HepG2 (cell line): ENCODE measurements at regions not wholly inside any gene's neighbourhood (a gene's known extent, or its start where the extent isn't known, plus 50 kb on each side); places are given as distances from the start of the nearest gene placed in this dataset.

Experiments used
- ATAC-seq: fragments of 200-7000 bp; cut with Tn5 transposase; 3 replicates; pipeline ENCODE4 v1.9.1; 2020; ENCODE audit warnings: mild to moderate bottlenecking, moderate library complexity
- BruUV-seq: library from RNA; stranded (reverse); fragments of 400-500 nt; replicated peaks from 2 replicates; lab custom pipeline; 2021; lab: Mats Ljungman, UMichigan
- CTCF ChIA-PET: fragments of 300-600 bp; formaldehyde crosslinking; extraction: SDS; loops from one replicate; lab custom pipeline; 2021; ENCODE audit warnings: low total read pairs, inconsistent platforms, low intra/inter-chr PET ratio; lab: Yijun Ruan, JAX
- POLR2A ChIA-PET: fragments of 350-600 bp; sonication (Branson Sonifier 250); formaldehyde crosslinking; loops from one replicate; lab custom pipeline; 2020; ENCODE audit warnings: antibody characterized with exemption, inconsistent platforms; lab: Yijun Ruan, JAX
- DNase-seq: peaks from one replicate; pipeline ENCODE4 v3.0.0-alpha.2; 2015; ENCODE audit warnings: low spot score
- FAIRE-seq: peaks from 3 replicates; lab custom pipeline; 2011; peaks lifted over from hg19 to GRCh38; lab: Jason Lieb, UNC
- H2AFZ ChIP-seq: one replicate; pipeline ENCODE4 v1.6.1; 2011; ENCODE audit warnings: low read length, inconsistent platforms
- H3K27ac ChIP-seq: fragments of 300-600 bp; 3 replicates; pipeline ENCODE4 v1.8.0; 2011; ENCODE audit warnings: mixed run types, mild to moderate bottlenecking, mixed read lengths, low read length, inconsistent platforms; ENCODE audit not compliant: insufficient read depth; ENCODE audit errors: extremely low read length
- H3K27me3 ChIP-seq, 2 experiments: fragments of 200-600 bp in 1 of 2; 2 replicates in 1 of 2; 3 replicates in 1 of 2; pipeline versions ENCODE4 v1.6.0 to v1.8.0; 2011; ENCODE audit warnings: low read length in 2 of 2, mild to moderate bottlenecking in 2 of 2, moderate library complexity in 2 of 2, inconsistent platforms in 1 of 2; ENCODE audit not compliant: insufficient read depth in 2 of 2, control insufficient read depth in 1 of 2
- H3K36me3 ChIP-seq, 2 experiments: fragments of 200-600 bp in 1 of 2; replicated peaks in 1 of 2; 2 replicates in 1 of 2; 3 replicates in 1 of 2; pipeline versions ENCODE4 v1.5.1 to v1.8.0; 2011; ENCODE audit warnings: low read length in 2 of 2, inconsistent platforms in 1 of 2; ENCODE audit not compliant: insufficient read depth in 2 of 2, control insufficient read depth in 1 of 2
- H3K4me1 ChIP-seq: 2 replicates; pipeline ENCODE4 v1.5.1; 2012; ENCODE audit warnings: low read length, inconsistent platforms; ENCODE audit not compliant: insufficient read depth
- H3K4me2 ChIP-seq: 2 replicates; pipeline ENCODE4 v1.6.0; 2011; ENCODE audit warnings: low read depth, low read length, inconsistent platforms
- H3K4me3 ChIP-seq, 3 experiments: fragments of 200-600 bp in 1 of 3; sonication (generic), shearing (Covaris generic) in 1 of 3; replicated peaks in 1 of 3; 2 replicates each; pipeline ENCODE4 v1.5.1; 2011 to 2016; ENCODE audit warnings: low read length in 3 of 3, inconsistent platforms in 2 of 3, low read depth in 2 of 3, mild to moderate bottlenecking in 2 of 3, control low read depth in 1 of 3, mixed read lengths in 1 of 3; ENCODE audit not compliant: insufficient read depth in 1 of 3
- H3K79me2 ChIP-seq: one replicate; pipeline ENCODE4 v1.6.1; 2011; ENCODE audit warnings: low read length, inconsistent platforms; ENCODE audit not compliant: insufficient read depth
- H3K9ac ChIP-seq: 2 replicates; pipeline ENCODE4 v1.6.0; 2011; ENCODE audit warnings: mild to moderate bottlenecking, low read depth, low read length, inconsistent platforms; ENCODE audit not compliant: insufficient read depth
- H3K9me3 ChIP-seq: 2 replicates; pipeline ENCODE4 v1.5.1; 2012; ENCODE audit warnings: mild to moderate bottlenecking, low read length
- H4K20me1 ChIP-seq: 2 replicates; pipeline ENCODE4 v1.6.0; 2011; ENCODE audit warnings: inconsistent platforms, mild to moderate bottlenecking, low read length, moderate library complexity; ENCODE audit not compliant: insufficient read depth
- ATAD3A ChIP-seq: sonication (generic); formaldehyde crosslinking; IDR thresholded peaks from 2 replicates; pipeline ENCODE4 v1.4.0; 2020; ENCODE audit warnings: missing genetic modification reagents
- ATF7 ChIP-seq, 2 experiments: fragments of 450-650 bp in 1 of 2; sonication (generic) in 1 of 2; formaldehyde crosslinking in 1 of 2; IDR thresholded peaks; 2 replicates each; pipeline versions ENCODE4 v1.4.0 to v1.6.1; 2016 to 2020; ENCODE audit warnings: antibody characterized with exemption in 1 of 2, mild to moderate bottlenecking in 1 of 2, missing genetic modification reagents in 1 of 2
- GATAD1 ChIP-seq: IDR thresholded peaks from 2 replicates; pipeline ENCODE4 v1.6.1; 2016; ENCODE audit warnings: missing genetic modification reagents, missing compliant biosample characterization
- HDAC1 ChIP-seq: sonication (generic); formaldehyde crosslinking; IDR thresholded peaks from 2 replicates; pipeline ENCODE4 v1.5.1; 2020; ENCODE audit warnings: mild to moderate bottlenecking, missing genetic modification reagents
- HMG20B ChIP-seq: conservative IDR thresholded peaks from 2 replicates; pipeline ENCODE4 v1.6.1; 2016; ENCODE audit warnings: missing genetic modification reagents, missing compliant biosample characterization
- ISX ChIP-seq: sonication (generic); formaldehyde crosslinking; conservative IDR thresholded peaks from 2 replicates; pipeline ENCODE4 v1.5.0; 2020; ENCODE audit warnings: missing genetic modification reagents
- RBM39 ChIP-seq: fragments of 200-400 bp; formaldehyde crosslinking; IDR thresholded peaks from one replicate; pipeline ENCODE4 v1.6.1; 2018; ENCODE audit warnings: antibody characterized with exemption, mild to moderate bottlenecking, low read depth, low read length; ENCODE audit not compliant: poor library complexity, severe bottlenecking
- SRF ChIP-seq: IDR thresholded peaks from 2 replicates; pipeline ENCODE4 v1.6.1; 2011; ENCODE audit warnings: mild to moderate bottlenecking, low read depth, low read length, moderate library complexity
- TCF7L2 ChIP-seq: IDR thresholded peaks from 2 replicates; pipeline ENCODE4 v1.6.1; 2011; ENCODE audit warnings: mild to moderate bottlenecking, low read depth, low read length, moderate library complexity
- ZNF10 ChIP-seq: sonication (generic); formaldehyde crosslinking; IDR thresholded peaks from 2 replicates; pipeline ENCODE4 v1.4.0; 2020; ENCODE audit warnings: mild to moderate bottlenecking, low read depth, missing genetic modification reagents, borderline replicate concordance
- ZNF124 ChIP-seq: sonication (generic); formaldehyde crosslinking; IDR thresholded peaks from 2 replicates; pipeline ENCODE4 v1.4.0; 2020; ENCODE audit warnings: missing genetic modification reagents
- ZNF296 ChIP-seq: sonication (generic); formaldehyde crosslinking; conservative IDR thresholded peaks from 2 replicates; pipeline ENCODE4 v1.5.0; 2020; ENCODE audit warnings: mild to moderate bottlenecking, missing genetic modification reagents
- ZNF530 ChIP-seq: sonication (generic); formaldehyde crosslinking; IDR thresholded peaks from 2 replicates; pipeline ENCODE4 v1.5.0; 2020; ENCODE audit warnings: low read depth, mild to moderate bottlenecking, missing genetic modification reagents
- ZNF564 ChIP-seq: sonication (generic); formaldehyde crosslinking; IDR thresholded peaks from 2 replicates; pipeline ENCODE4 v1.8.1; 2023; ENCODE audit warnings: mild to moderate bottlenecking, missing genetic modification reagents
- ZNF792 ChIP-seq: IDR thresholded peaks from 2 replicates; pipeline ENCODE4 v1.6.1; 2016
- ZSCAN21 ChIP-seq: sonication (generic); formaldehyde crosslinking; IDR thresholded peaks from 2 replicates; pipeline ENCODE4 v1.8.0; 2022; ENCODE audit warnings: mild to moderate bottlenecking, missing genetic modification reagents, moderate library complexity, borderline replicate concordance
- WGBS: methylation state at CpG from one replicate; pipeline ENCODE4 v1.1.6; 2017; ENCODE audit warnings: low lambda C conversion rate; 5-methylcytosine and 5-hydroxymethylcytosine counted together
- in situ Hi-C: cut with HindIII; loops from 2 replicates; pipeline ENCODE4 v1.10.0; 2017; ENCODE audit warnings: low pct_unique_long_range_greater_than_20kb; ENCODE audit not compliant: extremely low pct_ligation_motif_present
- intact Hi-C: fragments of 100-400 bp; cut with micrococcal nuclease; formaldehyde crosslinking; loops from one replicate; pipeline ENCODE4 v1.10.0; 2022; ENCODE audit not compliant: unreplicated experiment
- TF ChIP-seq, protein P1 (sequence below): sonication (generic); formaldehyde crosslinking; IDR thresholded peaks from 2 replicates; pipeline ENCODE4 v1.5.1; 2020; ENCODE audit warnings: mild to moderate bottlenecking, missing genetic modification reagents

DNA sequence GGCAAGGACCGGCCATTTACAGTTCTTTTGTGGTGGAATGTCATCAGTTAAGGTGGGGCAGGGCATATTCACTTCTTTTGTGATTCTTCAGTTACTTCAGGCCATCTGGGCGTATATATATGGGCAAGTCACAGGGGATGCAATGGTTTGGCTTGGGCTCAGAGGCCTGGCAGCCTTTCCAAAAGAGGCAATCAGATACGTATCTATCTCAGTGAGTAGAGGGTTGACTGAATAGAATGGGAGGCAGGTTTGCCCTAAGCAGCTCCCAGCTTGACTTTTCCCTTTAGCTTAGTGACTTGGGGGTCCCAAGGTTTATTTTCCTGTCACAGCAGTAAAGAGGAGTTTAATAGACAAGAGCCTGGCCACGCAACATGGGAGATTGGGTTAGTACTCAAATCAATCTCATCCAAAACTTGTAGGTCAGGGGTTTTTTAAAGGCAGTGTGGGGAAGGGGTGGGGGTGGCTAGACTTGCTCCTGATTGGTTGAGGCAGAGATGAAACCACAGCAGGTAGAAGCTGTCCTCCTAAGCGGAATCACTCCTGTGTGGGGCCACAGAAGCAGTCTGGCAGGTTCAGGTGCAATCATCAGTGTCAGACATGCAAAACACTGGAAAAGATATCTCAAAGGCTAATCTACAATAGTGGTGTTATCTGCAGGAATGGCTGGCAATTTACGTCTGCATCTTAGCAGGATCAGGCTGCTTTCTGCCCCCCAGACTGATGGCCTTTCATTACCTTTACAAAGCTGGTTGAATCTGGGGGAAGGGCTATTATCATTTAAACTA lies 112.9 kb downstream of the TLR5 start:
- POLR2A ChIA-PET, result no interaction called here
- CTCF ChIA-PET, result no interaction called here
- no peaks in the 10 kb centered on the region for H4K20me1 ChIP-seq
- no peak for DNase-seq
- H2AFZ ChIP-seq, result no peak overlapping the region
- no peaks in the 10 kb centered on the region for H3K9me3 ChIP-seq
- H3K4me3 ChIP-seq, result no peak overlapping the region
- TF ChIP-seq ATF7 (IDR thresholded peaks at IDR 0.05) (no peak), ATF7 (CRISPR knock-in tag; IDR thresholded peaks at IDR 0.05) (no peak), ZNF124 (no peak), ZNF530 (CRISPR knock-in tag) (no peak), ZNF564 (no peak), SRF (no peak), ZSCAN21 (CRISPR knock-in tag) (no peak), TCF7L2 (no peak), HMG20B (CRISPR knock-in tag) (no peak), GATAD1 (no peak), ZNF10 (CRISPR knock-in tag) (no peak), HDAC1 (CRISPR knock-in tag) (no peak), RBM39 (no peak), ZNF792 (CRISPR knock-in tag) (no peak), ATAD3A (CRISPR knock-in tag) (no peak), ISX (CRISPR knock-in tag) (no peak), ZNF296 (CRISPR knock-in tag) (no peak)
- TF ChIP-seq, protein P1, sequence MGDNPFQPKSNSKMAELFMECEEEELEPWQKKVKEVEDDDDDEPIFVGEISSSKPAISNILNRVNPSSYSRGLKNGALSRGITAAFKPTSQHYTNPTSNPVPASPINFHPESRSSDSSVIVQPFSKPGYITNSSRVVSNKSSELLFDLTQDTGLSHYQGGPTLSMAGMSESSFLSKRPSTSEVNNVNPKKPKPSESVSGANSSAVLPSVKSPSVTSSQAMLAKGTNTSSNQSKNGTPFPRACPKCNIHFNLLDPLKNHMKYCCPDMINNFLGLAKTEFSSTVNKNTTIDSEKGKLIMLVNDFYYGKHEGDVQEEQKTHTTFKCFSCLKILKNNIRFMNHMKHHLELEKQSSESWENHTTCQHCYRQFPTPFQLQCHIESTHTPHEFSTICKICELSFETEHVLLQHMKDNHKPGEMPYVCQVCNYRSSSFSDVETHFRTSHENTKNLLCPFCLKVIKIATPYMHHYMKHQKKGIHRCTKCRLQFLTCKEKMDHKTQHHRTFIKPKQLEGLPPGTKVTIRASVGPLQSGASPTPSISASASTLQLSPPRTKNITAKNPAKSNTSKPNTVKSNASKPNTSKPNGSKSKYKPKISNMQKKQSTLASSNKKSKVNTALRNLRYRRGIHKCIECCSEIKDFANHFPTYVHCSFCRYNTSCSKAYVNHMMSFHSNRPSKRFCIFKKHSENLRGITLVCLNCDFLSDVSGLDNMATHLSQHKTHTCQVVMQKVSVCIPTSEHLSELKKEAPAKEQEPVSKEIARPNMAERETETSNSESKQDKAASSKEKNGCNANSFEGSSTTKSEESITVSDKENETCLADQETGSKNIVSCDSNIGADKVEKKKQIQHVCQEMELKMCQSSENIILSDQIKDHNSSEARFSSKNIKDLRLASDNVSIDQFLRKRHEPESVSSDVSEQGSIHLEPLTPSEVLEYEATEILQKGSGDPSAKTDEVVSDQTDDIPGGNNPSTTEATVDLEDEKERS (CRISPR knock-in tag), result no peak
- no peaks in the 10 kb centered on the region for H3K4me1 ChIP-seq
- H3K36me3 ChIP-seq, result no peaks in the 10 kb centered on the region
- no peak overlapping the region for H3K27ac ChIP-seq
- no peak overlapping the region for H3K4me2 ChIP-seq
- 17% methylated on average over 5 of the region's 6 CpGs for WGBS
- no TSS peak for BruUV-seq
- FAIRE-seq, result no peak
- in situ Hi-C loops (no loop called here), intact Hi-C loops (no loop called here)
- H3K79me2 ChIP-seq, result no peaks in the 10 kb centered on the region
- H3K27me3 ChIP-seq, result peaks cover 0 to 6% of the 10 kb centered on the region in 2 experiments; a peak in 1 of 5 replicates
- ATAC-seq, result no peak
- no peak overlapping the region for H3K9ac ChIP-seq
